ENCODE measurements at regions not wholly inside any gene's neighbourhood (a gene's known extent, or its start where the extent isn't known, plus 50 kb on each side); places are given as distances from the start of the nearest gene placed in this dataset.

GRCh38 chr2:96438589-96438988, 66.6 kb downstream of the NEURL3 start:
- CTCF ChIA-PET = no interaction called here
- TF ChIP-seq, protein P1, sequence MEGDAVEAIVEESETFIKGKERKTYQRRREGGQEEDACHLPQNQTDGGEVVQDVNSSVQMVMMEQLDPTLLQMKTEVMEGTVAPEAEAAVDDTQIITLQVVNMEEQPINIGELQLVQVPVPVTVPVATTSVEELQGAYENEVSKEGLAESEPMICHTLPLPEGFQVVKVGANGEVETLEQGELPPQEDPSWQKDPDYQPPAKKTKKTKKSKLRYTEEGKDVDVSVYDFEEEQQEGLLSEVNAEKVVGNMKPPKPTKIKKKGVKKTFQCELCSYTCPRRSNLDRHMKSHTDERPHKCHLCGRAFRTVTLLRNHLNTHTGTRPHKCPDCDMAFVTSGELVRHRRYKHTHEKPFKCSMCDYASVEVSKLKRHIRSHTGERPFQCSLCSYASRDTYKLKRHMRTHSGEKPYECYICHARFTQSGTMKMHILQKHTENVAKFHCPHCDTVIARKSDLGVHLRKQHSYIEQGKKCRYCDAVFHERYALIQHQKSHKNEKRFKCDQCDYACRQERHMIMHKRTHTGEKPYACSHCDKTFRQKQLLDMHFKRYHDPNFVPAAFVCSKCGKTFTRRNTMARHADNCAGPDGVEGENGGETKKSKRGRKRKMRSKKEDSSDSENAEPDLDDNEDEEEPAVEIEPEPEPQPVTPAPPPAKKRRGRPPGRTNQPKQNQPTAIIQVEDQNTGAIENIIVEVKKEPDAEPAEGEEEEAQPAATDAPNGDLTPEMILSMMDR (IDR thresholded peaks at IDR 0.05; ENCODE audit: low read depth, low read length) = no peak

DNA sequence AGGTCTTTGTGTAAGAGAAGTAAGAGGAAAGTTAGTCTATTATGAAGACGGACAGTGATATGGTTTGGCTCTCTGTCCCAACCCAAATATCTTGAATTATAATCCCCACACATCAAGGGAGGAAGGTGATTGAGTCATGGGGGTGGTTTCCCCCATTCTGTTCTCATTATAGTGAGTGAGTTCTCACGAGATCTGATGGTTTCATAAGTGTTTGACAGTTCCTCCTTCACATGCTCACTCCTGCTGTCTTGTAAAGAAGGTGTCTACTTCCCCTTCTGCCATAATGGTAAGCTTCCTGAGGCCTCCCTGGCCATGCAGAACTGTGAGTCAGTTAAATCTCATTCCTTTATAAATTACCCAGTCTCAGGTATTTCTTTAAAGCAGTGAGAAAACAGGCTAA, 67.6 kb downstream of the NEURL3 start:
- ChIA-PET POLR2A (no interaction called here), CTCF (no interaction called here)
- Histone ChIP-seq H3K27ac (ENCODE audit: low read depth, low read length) (no peak overlapping the region), H3K9me3 (ENCODE audit: control insufficient read depth, insufficient read depth, low read length) (peaks cover 6% of the 10 kb centered on the region; the same call in 1 of the 2 replicates), H3K4me3 (ENCODE audit: low read depth, low read length) (no peak overlapping the region), H3K27me3 (ENCODE audit: control insufficient read depth, insufficient read depth, low read length) (peaks cover 15% of the 10 kb centered on the region)
- TF ChIP-seq, protein P1 (IDR thresholded peaks at IDR 0.05; ENCODE audit: low read depth, low read length) = no peak
- no peak for DNase-seq (ENCODE audit: low read depth, low spot score)

More at GRCh38 chr2:96438589-96438988, 66.6 kb downstream of the NEURL3 start:
- H3K4me3 ChIP-seq (ENCODE audit: low read depth, low read length) = no peak overlapping the region
- POLR2A ChIA-PET = no interaction called here
- no peak for DNase-seq (ENCODE audit: low read depth, low spot score)
- H3K27ac ChIP-seq (ENCODE audit: low read depth, low read length) = no peak overlapping the region
- H3K27me3 ChIP-seq (ENCODE audit: control insufficient read depth, insufficient read depth, low read length) = peaks cover 13% of the 10 kb centered on the region
- peaks cover 6% of the 10 kb centered on the region; the same call in 1 of the 2 replicates for H3K9me3 ChIP-seq (ENCODE audit: control insufficient read depth, insufficient read depth, low read length)

- Histone ChIP-seq H3K27ac (ENCODE audit: low read depth, low read length) (no peak overlapping the region), H3K9me3 (ENCODE audit: control insufficient read depth, insufficient read depth, low read length) (peaks cover 6% of the 10 kb centered on the region; the same call in 1 of the 2 replicates), H3K4me3 (ENCODE audit: low read depth, low read length) (no peak overlapping the region), H3K27me3 (ENCODE audit: control insufficient read depth, insufficient read depth, low read length) (peaks cover 15% of the 10 kb centered on the region)
- ChIA-PET POLR2A (no interaction called here), CTCF (interaction anchor here (1.4 kb wide), 1 partner anchor 73 kb away, joined by 4 read pairs; no protein-coding TSS in a partner anchor)
- DNase-seq (ENCODE audit: low read depth, low spot score) = no peak
- TF ChIP-seq, protein P1 (IDR thresholded peaks at IDR 0.05; ENCODE audit: low read depth, low read length) = no peak
Measured at GRCh38 chr2:96436961-96437360, 68.2 kb downstream of the NEURL3 start.

DNA sequence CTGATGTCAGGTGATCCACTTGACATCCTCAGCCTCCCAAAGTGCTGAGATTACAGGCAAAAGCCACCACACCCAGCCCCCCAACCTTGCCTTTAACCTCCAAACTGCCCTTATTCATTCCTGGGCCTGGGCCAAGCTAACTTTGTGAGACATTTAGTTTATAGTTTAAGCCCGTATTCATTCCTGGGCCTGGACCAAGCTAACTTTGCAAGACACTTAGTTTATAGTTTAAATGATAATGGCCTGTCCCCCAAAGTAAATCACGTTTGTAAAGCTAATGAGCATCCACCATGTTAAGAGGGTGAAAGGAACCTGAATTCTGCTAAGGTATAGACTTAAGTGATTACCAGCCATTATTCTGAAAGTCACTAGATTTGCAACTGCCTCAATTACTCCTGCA, 68.7 kb downstream of the NEURL3 start:
- Histone ChIP-seq H3K9me3 (ENCODE audit: control insufficient read depth, insufficient read depth, low read length) (peaks cover 6% of the 10 kb centered on the region), H3K27me3 (ENCODE audit: control insufficient read depth, insufficient read depth, low read length) (peaks cover 15% of the 10 kb centered on the region), H3K27ac (ENCODE audit: low read depth, low read length) (no peak overlapping the region), H3K4me3 (ENCODE audit: low read depth, low read length) (no peak overlapping the region)
- POLR2A ChIA-PET = no interaction called here
- TF ChIP-seq, protein P1 (IDR thresholded peaks at IDR 0.05; ENCODE audit: low read depth, low read length) = no peak
- CTCF ChIA-PET = interaction anchor here (1.4 kb wide), 1 partner anchor 73 kb away, joined by 4 read pairs; no protein-coding TSS in a partner anchor
- DNase-seq (ENCODE audit: low read depth, low spot score) = no peak

GRCh38 chr2:96431319-96431718, 73.8 kb downstream of the NEURL3 start:
- POLR2A ChIA-PET = no interaction called here
- TF ChIP-seq, protein P1 (IDR thresholded peaks at IDR 0.05; ENCODE audit: low read depth, low read length) = no peak
- Histone ChIP-seq H3K27me3 (ENCODE audit: control insufficient read depth, insufficient read depth, low read length) (peaks cover 23% of the 10 kb centered on the region), H3K4me3 (ENCODE audit: low read depth, low read length) (no peak overlapping the region), H3K27ac (ENCODE audit: low read depth, low read length) (no peak overlapping the region), H3K9me3 (ENCODE audit: control insufficient read depth, insufficient read depth, low read length) (peaks cover 17% of the 10 kb centered on the region)
- no peak for DNase-seq (ENCODE audit: low read depth, low spot score)
- CTCF ChIA-PET = interaction anchor here (1.1 to 2.4 kb wide), 2 partner anchors 24 to 347 kb away, joined by 6 to 7 read pairs; no protein-coding TSS in a partner anchor

All from AG04450 (cell line).